ENCODE measurements at regions not wholly inside any gene's neighbourhood (a gene's known extent, or its start where the extent isn't known, plus 50 kb on each side); places are given as distances from the start of the nearest gene placed in this dataset. TPM values are rescaled to one million over a fixed set of nuclear protein-coding genes. Genes with fewer than 3 reads are reported as not detected.
"Not testable (repeated sequence)": the region's sequence is repeated elsewhere in the genome, so short reads cannot be mapped to it uniquely, and the experiment has no call there.

DNA sequence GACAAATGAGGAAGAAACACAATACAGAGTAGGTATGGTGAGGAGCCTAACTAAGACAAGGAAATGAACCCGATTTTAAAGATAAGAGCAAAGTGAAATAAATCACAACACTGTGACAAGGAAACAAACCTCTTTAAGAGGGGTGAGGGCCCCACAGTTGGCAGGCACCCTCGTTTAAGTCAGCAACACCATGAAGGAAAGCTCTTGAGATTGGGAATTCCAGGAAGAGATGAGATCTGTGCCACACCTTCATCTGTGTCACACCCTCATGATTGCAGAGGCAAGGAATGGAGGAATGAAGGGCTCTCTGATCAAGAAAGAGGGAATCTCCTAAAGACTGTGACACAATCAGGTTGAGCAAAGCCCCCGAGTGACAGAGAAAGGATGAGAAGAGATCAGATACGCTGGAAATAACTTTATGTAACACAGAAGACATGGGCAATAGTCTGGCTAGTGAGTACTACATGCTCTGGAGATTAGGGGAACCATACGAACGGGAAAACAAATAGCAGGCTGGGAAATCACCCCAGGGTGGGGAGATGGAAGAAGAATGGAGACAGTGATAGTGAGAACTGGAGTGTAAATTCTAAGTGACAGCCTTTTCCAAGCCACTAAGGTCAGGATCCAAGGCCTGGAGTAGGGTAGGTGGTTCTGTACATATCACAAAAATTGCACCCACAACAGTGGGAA lies 51.7 kb upstream of the TERB2 start:
- H2BK5ac ChIP-seq (ENCODE audit: low read depth, low read length) = not testable (repeated sequence)

More for the DNA sequence above, 51.7 kb upstream of the TERB2 start:
- H3K56ac ChIP-seq (replicated peaks; ENCODE audit: insufficient read length, low read depth, low read length); FAIRE-seq; H3K23ac ChIP-seq (ENCODE audit: insufficient read length); H2BK15ac ChIP-seq (ENCODE audit: low read length); H3K36me3 ChIP-seq (ENCODE audit: control insufficient read depth in 2 of 4, insufficient read depth in 4 of 4, low read length in 3 of 4); H3K4me2 ChIP-seq (ENCODE audit: insufficient read depth in 1 of 2, low read depth in 2 of 2, low read length in 2 of 2); H4K5ac ChIP-seq (ENCODE audit: insufficient read length, low read depth, low read length); H3K9me3 ChIP-seq (ENCODE audit: insufficient read depth in 2 of 2, low read depth in 1 of 2, low read length in 1 of 2); H4K20me1 ChIP-seq (replicated peaks in 1 of 2; ENCODE audit: control insufficient read depth in 1 of 2, insufficient read depth in 2 of 2, low read length in 2 of 2); H4K8ac ChIP-seq (ENCODE audit: extremely low read depth, insufficient read depth, low read length); H3K27ac ChIP-seq (ENCODE audit: low read depth, low read length); H3K23me2 ChIP-seq (ENCODE audit: low read depth, low read length); H2BK12ac ChIP-seq (ENCODE audit: low read depth, low read length); H2BK20ac ChIP-seq (ENCODE audit: low read length); H2AK5ac ChIP-seq (ENCODE audit: low read depth, low read length); H3K79me2 ChIP-seq (ENCODE audit: control insufficient read depth in 1 of 2, insufficient read depth in 2 of 2, low read length in 2 of 2); H3K79me1 ChIP-seq (ENCODE audit: low read depth, low read length); POLR2A ChIA-PET (ENCODE audit: partially characterized antibody); H2BK120ac ChIP-seq (replicated peaks; ENCODE audit: low read depth, low read length); H3K9ac ChIP-seq (replicated peaks in 1 of 4; ENCODE audit: extremely low read depth in 1 of 4, low read depth in 3 of 4, low read length in 3 of 4); H3K14ac ChIP-seq (ENCODE audit: insufficient read length); H3K18ac ChIP-seq (ENCODE audit: extremely low read depth, low read length); H3K4me3 ChIP-seq (ENCODE audit: extremely low read depth in 1 of 4, insufficient read depth in 2 of 4, low read depth in 3 of 4, low read length in 4 of 4); H3K4me1 ChIP-seq (replicated peaks in 1 of 4; ENCODE audit: control insufficient read depth in 3 of 4, insufficient read depth in 4 of 4, low read length in 3 of 4); DNase-seq (ENCODE audit: low read depth in 1 of 2, low spot score in 2 of 2); H3K4ac ChIP-seq (replicated peaks; ENCODE audit: insufficient read length, low read depth, low read length); H4K91ac ChIP-seq (replicated peaks; ENCODE audit: insufficient read length, low read length); H3K27me3 ChIP-seq (replicated peaks in 1 of 4; ENCODE audit: control insufficient read depth in 3 of 4, extremely low read depth in 1 of 4, insufficient read depth in 3 of 4, low read length in 3 of 4); CTCF ChIA-PET (ENCODE audit: partially characterized antibody): not testable (repeated sequence)
- H2AFZ ChIP-seq (ENCODE audit: low read length) = peak overlapping the region; percentile 85; the same call in 1 of the 2 replicates
- 81% methylated on average over 6 of the region's 6 CpGs; no CpG with 5 or more reads in 1 of the 2 experiments for WGBS, 2 experiments (ENCODE audit: extremely low coverage in 1 of 2, insufficient coverage in 1 of 2, insufficient read length in 1 of 2, insufficient replicate concordance in 2 of 2, low coverage in 1 of 2, low lambda C conversion rate in 2 of 2, missing lambda C conversion rate in 1 of 2)

Small RNA genes in the stretch of these regions (small RNA-seq; reads per million reads assigned to genes)
- gene RF00019 (ENCODE audit: insufficient read depth) = not detected
- gene RNU1-119P (ENCODE audit: insufficient read depth) = not detected

All from H1 (cell line).